ENCODE measurements at regions not wholly inside any gene's neighbourhood (a gene's known extent, or its start where the extent isn't known, plus 50 kb on each side); places are given as distances from the start of the nearest gene placed in this dataset.

DNA sequence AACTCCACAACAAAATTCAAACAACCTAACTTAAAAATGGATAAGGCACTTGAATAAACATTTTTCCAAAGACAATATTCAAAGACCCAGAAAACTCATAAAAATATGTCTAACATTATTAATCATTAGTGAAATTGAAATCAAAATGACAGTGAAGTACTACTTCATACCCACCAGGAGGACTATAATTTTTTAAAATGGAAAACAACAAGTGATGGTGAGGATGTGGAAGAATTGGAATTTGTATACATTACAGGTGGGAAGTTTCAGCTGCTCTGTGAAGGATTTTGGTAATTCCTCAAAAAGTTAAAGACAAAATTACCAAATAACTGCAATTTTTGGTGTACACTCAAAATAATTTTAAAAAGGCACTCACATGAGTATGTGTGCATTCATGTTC is 920.0 kb downstream of the TDRD15 start:
- Histone ChIP-seq H3K4me1 (no peaks in the 10 kb centered on the region), H3K27me3 (no peaks in the 10 kb centered on the region), H3K4me3 (no peak overlapping the region), H3K27ac (no peak overlapping the region), H3K9me3 (no peaks in the 10 kb centered on the region), H3K36me3 (no peaks in the 10 kb centered on the region)
- intact Hi-C loops (cut with DNase I; ENCODE audit: low total_unique reads), result no loop called here
- TF ChIP-seq CTCF (IDR thresholded peaks at IDR 0.05 in 4 of 5, conservative IDR thresholded peaks at IDR 0.05 in 1 of 5), result no peak
- TF ChIP-seq POLR2A (IDR thresholded peaks at IDR 0.05), result no peak
- no peak for ATAC-seq
- DNase-seq, result no peak
- in situ Hi-C loops (cut with MboI; ENCODE audit: low sequenced_read_pairs in 4 of 4), result no loop called here

GRCh38 chr2:22055784-22056620 is 932.2 kb downstream of the TDRD15 start:
- Histone ChIP-seq H3K27me3 (no peaks in the 10 kb centered on the region), H3K36me3 (no peaks in the 10 kb centered on the region), H3K4me3 (no peak overlapping the region), H3K27ac (no peak overlapping the region), H3K9me3 (no peaks in the 10 kb centered on the region), H3K4me1 (no peaks in the 10 kb centered on the region)
- no peak for ATAC-seq
- in situ Hi-C loops (cut with MboI; ENCODE audit: low sequenced_read_pairs in 4 of 4) (no loop called here), intact Hi-C loops (cut with DNase I; ENCODE audit: low total_unique reads) (no loop called here)
- no peak for DNase-seq
- no peak for TF ChIP-seq CTCF (IDR thresholded peaks at IDR 0.05 in 4 of 5, conservative IDR thresholded peaks at IDR 0.05 in 1 of 5)
- TF ChIP-seq POLR2A (IDR thresholded peaks at IDR 0.05), result no peak

GRCh38 chr2:22056621-22057132 is 932.9 kb downstream of the TDRD15 start:
- Histone ChIP-seq H3K9me3 (no peaks in the 10 kb centered on the region), H3K27ac (no peak overlapping the region), H3K27me3 (no peaks in the 10 kb centered on the region), H3K36me3 (no peaks in the 10 kb centered on the region), H3K4me1 (no peaks in the 10 kb centered on the region), H3K4me3 (no peak overlapping the region)
- ATAC-seq (no peak), DNase-seq (no peak)
- in situ Hi-C loops (cut with MboI; ENCODE audit: low sequenced_read_pairs in 4 of 4), result no loop called here
- TF ChIP-seq CTCF (IDR thresholded peaks at IDR 0.05 in 4 of 5, conservative IDR thresholded peaks at IDR 0.05 in 1 of 5) (no peak), POLR2A (IDR thresholded peaks at IDR 0.05) (no peak)
- intact Hi-C loops (cut with DNase I; ENCODE audit: low total_unique reads), result no loop called here

DNA sequence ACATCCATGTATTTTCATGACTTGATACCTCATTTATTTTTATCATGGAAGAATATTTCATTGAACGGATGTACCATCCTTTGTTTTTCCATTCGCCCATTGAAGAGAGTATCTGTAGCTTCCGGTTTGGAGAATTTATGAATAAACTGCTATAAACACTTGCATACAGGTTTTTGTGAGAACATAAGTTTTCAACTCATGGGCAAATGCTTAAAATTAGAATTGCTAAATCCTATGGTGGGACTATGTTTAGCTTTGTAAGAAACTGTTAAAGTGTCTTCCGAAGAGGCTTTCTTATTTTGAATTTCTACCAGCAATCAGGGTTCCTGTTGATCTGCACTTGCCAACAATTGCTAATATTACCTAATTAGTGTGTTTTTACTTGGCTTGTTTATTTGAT is 938.9 kb downstream of the TDRD15 start:
- no peak for ATAC-seq
- no peaks in the 10 kb centered on the region for H3K9me3 ChIP-seq

More for the DNA sequence above, 938.9 kb downstream of the TDRD15 start:
- Histone ChIP-seq H3K4me3 (no peak overlapping the region), H3K4me1 (no peaks in the 10 kb centered on the region), H3K27ac (no peak overlapping the region), H3K27me3 (no peaks in the 10 kb centered on the region), H3K36me3 (no peaks in the 10 kb centered on the region)
- in situ Hi-C loops (cut with MboI; ENCODE audit: low sequenced_read_pairs in 4 of 4), result no loop called here
- no peak for TF ChIP-seq POLR2A (IDR thresholded peaks at IDR 0.05)
- no peak for TF ChIP-seq CTCF (IDR thresholded peaks at IDR 0.05 in 4 of 5, conservative IDR thresholded peaks at IDR 0.05 in 1 of 5)
- no peak for DNase-seq
- intact Hi-C loops (cut with DNase I; ENCODE audit: low total_unique reads), result no loop called here

Measured in gastrocnemius medialis (tissue), 4 donors.